ENCODE measurements at regions not wholly inside any gene's neighbourhood (a gene's known extent, or its start where the extent isn't known, plus 50 kb on each side); places are given as distances from the start of the nearest gene placed in this dataset.

DNA sequence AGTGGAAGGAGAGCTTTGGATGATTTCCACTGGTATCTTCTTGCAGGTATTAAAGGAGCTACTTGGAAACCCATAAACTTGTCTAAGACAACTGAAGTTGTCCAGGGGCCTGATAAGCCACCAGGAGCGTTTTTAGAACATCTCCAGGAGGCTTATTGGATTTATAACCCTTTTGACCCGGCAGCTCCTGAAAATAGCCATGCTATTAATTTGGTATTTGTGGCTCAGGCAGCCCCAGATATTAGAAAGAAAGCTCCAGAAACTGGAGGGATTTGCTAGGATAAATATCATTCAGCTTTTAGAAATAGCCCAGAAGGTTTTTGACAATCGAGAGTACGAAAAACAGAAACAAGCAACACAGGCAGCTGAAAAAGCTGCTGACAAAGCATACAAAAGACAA, 461.0 kb upstream of the HTR1E start:
- no peak for TF ChIP-seq EZH2 (IDR thresholded peaks at IDR 0.05; ENCODE audit: low read length, missing control alignments)
- TF ChIP-seq, protein P1, sequence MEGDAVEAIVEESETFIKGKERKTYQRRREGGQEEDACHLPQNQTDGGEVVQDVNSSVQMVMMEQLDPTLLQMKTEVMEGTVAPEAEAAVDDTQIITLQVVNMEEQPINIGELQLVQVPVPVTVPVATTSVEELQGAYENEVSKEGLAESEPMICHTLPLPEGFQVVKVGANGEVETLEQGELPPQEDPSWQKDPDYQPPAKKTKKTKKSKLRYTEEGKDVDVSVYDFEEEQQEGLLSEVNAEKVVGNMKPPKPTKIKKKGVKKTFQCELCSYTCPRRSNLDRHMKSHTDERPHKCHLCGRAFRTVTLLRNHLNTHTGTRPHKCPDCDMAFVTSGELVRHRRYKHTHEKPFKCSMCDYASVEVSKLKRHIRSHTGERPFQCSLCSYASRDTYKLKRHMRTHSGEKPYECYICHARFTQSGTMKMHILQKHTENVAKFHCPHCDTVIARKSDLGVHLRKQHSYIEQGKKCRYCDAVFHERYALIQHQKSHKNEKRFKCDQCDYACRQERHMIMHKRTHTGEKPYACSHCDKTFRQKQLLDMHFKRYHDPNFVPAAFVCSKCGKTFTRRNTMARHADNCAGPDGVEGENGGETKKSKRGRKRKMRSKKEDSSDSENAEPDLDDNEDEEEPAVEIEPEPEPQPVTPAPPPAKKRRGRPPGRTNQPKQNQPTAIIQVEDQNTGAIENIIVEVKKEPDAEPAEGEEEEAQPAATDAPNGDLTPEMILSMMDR (conservative IDR thresholded peaks at IDR 0.05 in 1 of 2, IDR thresholded peaks at IDR 0.05 in 1 of 2; ENCODE audit: low read depth in 1 of 2, low read length in 2 of 2) = no peak
- no peaks in the 10 kb centered on the region for H3K27me3 ChIP-seq (ENCODE audit: control insufficient read depth, insufficient read depth, low read length)
- no peaks in the 10 kb centered on the region for H3K36me3 ChIP-seq (ENCODE audit: control insufficient read depth, insufficient read depth, low read length)
- no peak for DNase-seq (ENCODE audit: low read depth in 2 of 2)
- no peak overlapping the region for H3K27ac ChIP-seq (ENCODE audit: insufficient read depth, low read length)
- H4K20me1 ChIP-seq (ENCODE audit: control insufficient read depth, extremely low read depth, insufficient read depth, low read length) = no peaks in the 10 kb centered on the region
- no peaks in the 10 kb centered on the region for H3K4me1 ChIP-seq (ENCODE audit: control insufficient read depth, extremely low read depth, insufficient read depth, low read length)
- no peak overlapping the region for H3K4me2 ChIP-seq (ENCODE audit: extremely low read depth, insufficient read depth, low read length)
- H3K9ac ChIP-seq (ENCODE audit: insufficient read depth, low read length) = no peak overlapping the region
- no peak overlapping the region for H3K4me3 ChIP-seq (replicated peaks in 1 of 4; ENCODE audit: control extremely low read depth in 1 of 4, insufficient read depth in 1 of 4, low read depth in 3 of 4, low read length in 4 of 4)
- no peaks in the 10 kb centered on the region for H3K9me3 ChIP-seq (ENCODE audit: control insufficient read depth, insufficient read depth, low read depth, low read length)
- H2AFZ ChIP-seq (ENCODE audit: low read length) = no peak overlapping the region
- no peaks in the 10 kb centered on the region for H3K79me2 ChIP-seq (ENCODE audit: control insufficient read depth, insufficient read depth, low read length)

DNA sequence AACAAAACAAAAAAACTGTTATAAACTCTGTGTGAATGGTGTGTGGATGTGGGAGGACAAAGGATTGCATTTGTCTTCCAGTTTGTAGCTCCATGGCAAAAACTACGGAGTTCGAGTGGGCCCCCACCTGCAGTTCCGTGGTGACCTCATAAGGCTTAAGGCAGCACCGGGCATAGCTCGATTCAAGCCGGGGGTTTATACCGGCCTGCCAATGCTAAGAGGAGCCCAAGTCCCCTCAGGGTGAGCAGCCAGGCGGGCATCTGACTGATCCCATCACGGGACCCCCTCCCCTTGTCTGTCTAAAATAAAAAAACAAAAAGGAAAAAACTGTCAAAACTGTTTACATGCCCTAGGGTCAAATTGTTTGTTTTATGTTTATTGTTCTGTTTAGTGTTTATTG, 463.2 kb upstream of the HTR1E start:
- Histone ChIP-seq H3K27ac (ENCODE audit: insufficient read depth, low read length) (no peak overlapping the region), H3K9ac (ENCODE audit: insufficient read depth, low read length) (no peak overlapping the region), H3K4me2 (ENCODE audit: extremely low read depth, insufficient read depth, low read length) (no peak overlapping the region), H4K20me1 (ENCODE audit: control insufficient read depth, extremely low read depth, insufficient read depth, low read length) (no peaks in the 10 kb centered on the region), H3K79me2 (ENCODE audit: control insufficient read depth, insufficient read depth, low read length) (no peaks in the 10 kb centered on the region), H3K36me3 (ENCODE audit: control insufficient read depth, insufficient read depth, low read length) (no peaks in the 10 kb centered on the region), H3K27me3 (ENCODE audit: control insufficient read depth, insufficient read depth, low read length) (no peaks in the 10 kb centered on the region), H3K9me3 (ENCODE audit: control insufficient read depth, insufficient read depth, low read depth, low read length) (no peaks in the 10 kb centered on the region), H3K4me1 (ENCODE audit: control insufficient read depth, extremely low read depth, insufficient read depth, low read length) (no peaks in the 10 kb centered on the region), H3K4me3 (replicated peaks in 1 of 4; ENCODE audit: control extremely low read depth in 1 of 4, insufficient read depth in 1 of 4, low read depth in 3 of 4, low read length in 4 of 4) (no peak overlapping the region), H2AFZ (ENCODE audit: low read length) (no peak overlapping the region)
- no peak for TF ChIP-seq EZH2 (IDR thresholded peaks at IDR 0.05; ENCODE audit: low read length, missing control alignments)
- TF ChIP-seq, protein P1 (conservative IDR thresholded peaks at IDR 0.05 in 1 of 2, IDR thresholded peaks at IDR 0.05 in 1 of 2; ENCODE audit: low read depth in 1 of 2, low read length in 2 of 2) = no peak
- DNase-seq (ENCODE audit: low read depth in 2 of 2) = no peak

DNA sequence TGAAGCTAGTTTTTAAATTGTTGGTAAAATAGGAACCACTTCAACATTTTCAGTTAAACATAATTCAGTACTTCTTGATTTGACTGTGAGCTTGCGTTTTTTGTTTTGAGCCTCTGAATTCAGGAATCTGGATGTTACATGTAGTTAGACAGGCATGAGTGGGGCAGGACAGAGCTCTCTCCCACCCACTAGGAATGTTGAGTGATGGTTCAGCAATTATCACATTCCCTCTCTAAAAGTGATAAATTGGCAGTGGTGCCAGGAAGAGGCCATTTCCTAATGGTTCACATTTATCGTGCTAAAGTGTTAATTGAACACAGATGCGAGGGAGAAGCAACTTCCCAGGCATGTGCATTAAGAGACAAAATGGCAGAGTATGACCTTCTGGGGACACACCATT, 465.5 kb upstream of the HTR1E start:
- no peak overlapping the region for H2AFZ ChIP-seq (ENCODE audit: low read length)
- no peaks in the 10 kb centered on the region for H3K9me3 ChIP-seq (ENCODE audit: control insufficient read depth, insufficient read depth, low read depth, low read length)
- no peaks in the 10 kb centered on the region for H3K27me3 ChIP-seq (ENCODE audit: control insufficient read depth, insufficient read depth, low read length)
- H3K9ac ChIP-seq (ENCODE audit: insufficient read depth, low read length) = no peak overlapping the region
- no peaks in the 10 kb centered on the region for H3K36me3 ChIP-seq (ENCODE audit: control insufficient read depth, insufficient read depth, low read length)
- no peak for TF ChIP-seq EZH2 (IDR thresholded peaks at IDR 0.05; ENCODE audit: low read length, missing control alignments)
- TF ChIP-seq, protein P1 (conservative IDR thresholded peaks at IDR 0.05 in 1 of 2, IDR thresholded peaks at IDR 0.05 in 1 of 2; ENCODE audit: low read depth in 1 of 2, low read length in 2 of 2) = no peak
- DNase-seq (ENCODE audit: low read depth in 2 of 2) = no peak
- H3K79me2 ChIP-seq (ENCODE audit: control insufficient read depth, insufficient read depth, low read length) = no peaks in the 10 kb centered on the region
- no peaks in the 10 kb centered on the region for H4K20me1 ChIP-seq (ENCODE audit: control insufficient read depth, extremely low read depth, insufficient read depth, low read length)
- H3K4me3 ChIP-seq (replicated peaks in 1 of 4; ENCODE audit: control extremely low read depth in 1 of 4, insufficient read depth in 1 of 4, low read depth in 3 of 4, low read length in 4 of 4) = no peak overlapping the region
- H3K27ac ChIP-seq (ENCODE audit: insufficient read depth, low read length) = no peak overlapping the region
- no peaks in the 10 kb centered on the region for H3K4me1 ChIP-seq (ENCODE audit: control insufficient read depth, extremely low read depth, insufficient read depth, low read length)
- H3K4me2 ChIP-seq (ENCODE audit: extremely low read depth, insufficient read depth, low read length) = no peak overlapping the region

All from fibroblast of lung (primary cell).